ENCODE measurements at regions not wholly inside any gene's neighbourhood (a gene's known extent, or its start where the extent isn't known, plus 50 kb on each side); places are given as distances from the start of the nearest gene placed in this dataset.

DNA sequence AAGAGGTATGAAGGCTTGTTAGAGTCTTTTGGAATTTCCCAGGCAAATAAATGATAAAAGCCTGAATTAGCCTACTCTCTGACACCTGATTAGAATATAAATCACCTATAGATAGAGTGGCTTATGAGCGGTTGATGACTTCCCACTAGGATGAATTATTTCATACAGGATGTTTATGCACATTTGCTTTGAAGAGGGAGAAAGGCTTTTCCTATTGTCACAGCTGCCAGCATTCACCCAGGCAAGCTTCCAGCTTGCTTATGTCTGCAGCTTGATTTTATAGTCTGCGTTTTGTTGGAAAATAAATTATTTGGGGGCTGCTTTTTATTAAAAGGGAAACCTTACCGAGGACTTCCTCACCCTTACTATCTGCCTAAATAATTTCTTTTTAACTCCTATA lies 51.3 kb upstream of the EIF2S2 start:
- DNase-seq (ENCODE audit: low spot score), result no peak

GRCh38 chr20:34164381-34164984 lies 52.4 kb upstream of the EIF2S2 start:
- no peak for DNase-seq (ENCODE audit: low spot score)

GRCh38 chr20:34165018-34165619 lies 53.1 kb upstream of the EIF2S2 start:
- no peak for DNase-seq (ENCODE audit: low spot score)

- no peak for DNase-seq (ENCODE audit: low spot score)
These were observed 59.6 kb upstream of the EIF2S2 start for GRCh38 chr20:34171640-34172039.

- no peak for DNase-seq (ENCODE audit: low spot score)
These were observed 60.9 kb upstream of the EIF2S2 start for GRCh38 chr20:34172926-34173325.

DNA sequence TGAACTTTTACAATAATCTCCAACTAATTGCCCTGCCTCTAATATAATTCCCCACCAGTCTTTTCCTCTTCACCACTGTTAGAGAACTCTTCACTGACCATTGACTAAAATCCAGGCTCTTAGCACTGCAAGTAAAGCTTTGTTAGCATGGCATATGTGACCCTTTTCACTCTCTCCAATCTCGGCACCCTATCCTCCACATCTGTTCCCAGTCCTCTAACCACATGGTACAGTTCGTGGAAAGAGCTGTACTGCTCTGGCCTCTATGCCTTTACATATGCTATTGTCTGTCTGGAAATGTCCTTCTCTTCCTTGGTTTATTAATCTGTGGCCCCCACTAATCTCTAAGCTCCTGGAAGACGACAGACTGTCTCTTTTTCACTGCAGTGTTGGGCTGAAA lies 63.0 kb upstream of the EIF2S2 start:
- no peak for DNase-seq (ENCODE audit: low spot score)

- no peak for DNase-seq (ENCODE audit: low spot score)
These were observed 63.8 kb upstream of the EIF2S2 start for GRCh38 chr20:34175879-34176278.

DNA sequence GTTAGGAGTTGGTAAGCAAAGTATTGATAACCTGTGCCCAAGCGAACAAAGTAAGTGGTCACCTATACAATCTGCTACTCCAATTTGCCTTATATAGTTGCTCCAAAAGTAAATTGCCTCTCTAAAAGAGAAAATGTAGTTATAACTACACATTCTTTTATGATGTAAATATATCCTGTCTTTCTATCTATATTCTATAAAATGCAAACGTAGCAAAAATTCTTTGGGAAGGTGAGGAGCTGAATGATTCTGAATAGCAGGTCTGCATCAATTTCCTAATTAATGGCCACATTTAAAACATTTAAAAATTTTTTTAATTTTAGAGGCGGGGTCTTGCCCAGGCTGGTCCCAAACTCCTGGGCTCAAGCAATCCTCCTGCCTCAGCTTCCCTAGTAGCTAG lies 64.2 kb upstream of the ASIP start:
- DNase-seq (ENCODE audit: low spot score), result no peak

DNA sequence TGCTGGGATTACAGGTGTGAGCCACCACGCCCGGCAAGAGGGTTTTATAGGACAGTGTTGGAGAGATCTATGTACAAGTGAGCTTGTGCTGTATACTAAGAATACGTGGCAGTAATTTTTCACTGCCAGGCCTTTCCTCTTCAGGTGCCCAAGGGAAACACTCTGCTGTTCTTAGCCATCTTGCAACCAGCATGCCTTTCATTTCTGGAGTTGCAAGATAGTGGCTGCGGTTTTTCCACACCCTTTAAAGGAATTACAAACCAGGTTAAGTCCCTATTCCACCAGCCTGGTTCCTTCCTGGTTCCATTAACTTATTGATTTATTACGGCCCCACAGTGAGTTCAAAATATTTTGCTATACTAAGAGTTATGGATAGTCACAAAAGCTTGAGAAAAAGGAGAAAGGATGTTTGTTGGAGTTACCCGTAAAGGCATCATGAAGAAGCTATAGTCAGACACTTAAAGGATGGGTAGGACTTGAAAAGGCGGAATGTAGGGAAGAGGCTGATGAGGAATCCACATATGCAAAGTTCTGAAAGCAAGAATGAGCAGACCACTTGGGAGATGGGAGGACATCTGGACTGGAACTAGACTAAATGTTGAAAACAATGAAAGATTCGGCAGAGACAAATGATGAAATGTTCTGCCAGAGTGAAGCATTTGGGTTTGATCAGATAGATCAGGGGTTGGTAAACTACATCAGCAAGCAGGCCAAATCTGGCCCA lies 61.4 kb upstream of the ASIP start:
- DNase-seq (ENCODE audit: low spot score), result peak; percentile 48

DNA sequence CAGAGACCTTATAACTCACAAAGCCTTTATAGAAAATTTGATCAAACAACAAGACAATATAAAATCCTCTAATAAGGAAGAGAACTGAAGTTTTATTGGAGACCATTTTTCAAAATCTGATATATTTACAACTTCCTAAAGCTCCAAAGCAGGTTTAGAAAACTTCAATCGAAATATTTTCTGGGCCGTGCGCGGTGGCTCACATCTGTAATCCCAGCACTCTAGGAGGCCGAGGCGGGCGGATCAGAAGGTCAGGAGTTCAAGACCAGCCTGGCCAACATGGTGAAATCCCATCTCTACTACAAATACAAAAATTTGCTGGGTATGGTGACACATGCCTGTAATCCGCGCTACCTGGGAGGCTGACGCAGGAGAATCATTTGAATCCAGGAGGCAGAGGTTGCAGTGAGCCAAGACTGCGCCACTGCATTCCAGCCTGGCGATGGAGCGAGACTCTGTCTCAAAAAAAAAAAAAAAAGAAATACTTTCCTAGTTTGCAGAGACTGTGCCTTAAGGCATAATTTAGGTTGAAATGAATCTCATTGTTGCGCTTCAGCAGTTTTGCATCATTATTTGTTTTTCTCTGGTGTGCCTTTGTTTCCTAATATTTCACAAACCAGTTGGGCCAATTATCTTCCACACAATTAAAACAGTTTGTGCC lies 60.6 kb upstream of the ASIP start:
- DNase-seq (ENCODE audit: low spot score), result peak; percentile 83

GRCh38 chr20:34181484-34181883 lies 59.7 kb upstream of the ASIP start:
- no peak for DNase-seq (ENCODE audit: low spot score)

DNA sequence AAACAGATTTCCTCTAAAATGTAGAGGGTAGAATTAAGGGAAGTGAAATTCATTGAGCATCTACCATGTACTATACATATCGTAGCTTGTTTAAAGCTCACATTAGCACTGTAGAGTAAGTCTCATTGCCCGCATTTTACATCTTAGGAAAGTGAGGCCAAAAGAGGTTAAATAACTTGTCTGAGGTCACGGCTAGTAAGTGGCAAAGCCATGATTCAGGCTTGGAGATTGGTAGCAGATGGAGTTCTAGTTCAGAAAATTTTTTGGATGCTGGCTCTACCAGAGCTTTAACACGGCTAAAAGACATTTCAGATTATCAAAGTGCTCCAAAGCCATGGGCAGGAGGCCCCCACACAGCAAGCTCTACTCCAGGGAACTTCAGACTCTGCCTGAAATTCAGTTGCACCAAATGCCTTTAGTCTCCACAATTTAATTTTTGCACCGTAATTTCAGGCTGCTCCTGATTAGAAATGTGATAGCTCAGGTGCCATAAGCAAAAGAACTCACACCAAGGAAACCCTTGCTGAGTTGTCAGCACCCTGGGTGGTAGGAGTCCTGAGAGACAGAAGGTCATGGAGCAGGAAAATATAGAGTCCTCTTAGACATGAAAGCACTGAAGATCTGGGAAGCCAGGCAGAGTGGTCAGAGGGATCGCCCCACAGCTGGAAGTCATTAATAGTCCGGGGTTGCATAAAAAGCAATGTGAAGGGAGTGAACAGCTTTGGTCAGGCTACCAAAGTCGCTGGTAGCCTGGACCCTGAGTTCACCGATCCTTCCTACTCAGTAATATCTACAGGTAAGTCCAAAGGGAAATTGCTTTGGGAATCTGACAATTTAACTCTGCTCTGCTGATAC lies 55.2 kb upstream of the ASIP start:
- no peak for DNase-seq (ENCODE audit: low spot score)

- no peak for DNase-seq (ENCODE audit: low spot score)
These were observed 51.6 kb upstream of the ASIP start for GRCh38 chr20:34189572-34190163.

- no peak for DNase-seq (ENCODE audit: low spot score)
These were observed 51.0 kb upstream of the ASIP start for GRCh38 chr20:34190262-34190661.

DNA sequence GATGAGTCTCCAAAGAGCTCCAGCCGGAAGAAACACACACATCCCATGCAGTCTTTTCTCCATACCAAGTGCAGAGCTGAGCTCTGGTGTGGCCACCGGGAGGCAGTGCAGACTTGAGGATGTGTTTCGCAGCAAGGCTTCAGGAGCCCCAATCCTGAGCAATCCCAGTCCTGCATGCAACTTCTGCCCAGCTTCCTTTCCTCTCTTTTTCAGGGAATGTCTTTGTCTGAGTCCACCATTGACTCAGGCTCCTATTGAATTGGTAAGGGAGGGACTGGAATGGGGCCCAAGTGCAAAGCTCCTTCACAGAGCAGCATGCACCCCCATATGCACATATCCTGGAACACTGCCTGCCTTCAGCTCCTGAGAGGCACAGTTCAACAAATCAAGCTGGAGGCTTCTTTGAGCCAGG lies 50.5 kb upstream of the ASIP start:
- peak; percentile 78 for DNase-seq (ENCODE audit: low spot score)
